MCF 10A (cell line): ENCODE measurements at regions not wholly inside any gene's neighbourhood (a gene's known extent, or its start where the extent isn't known, plus 50 kb on each side); places are given as distances from the start of the nearest gene placed in this dataset.

Experiments used
- BruUV-seq: library from RNA; stranded (reverse); fragments of 400-500 nt; replicated peaks from 2 replicates; lab custom pipeline; 2021; lab: Mats Ljungman, UMichigan
- CTCF ChIA-PET: fragments of 300-600 bp; sonication (Branson Sonifier 250); formaldehyde crosslinking; extraction: SDS; loops from one replicate; lab custom pipeline; 2021; ENCODE audit warnings: antibody characterized with exemption, inconsistent platforms; lab: Yijun Ruan, JAX
- POLR2A ChIA-PET: fragments of 300-600, 350-650 bp; sonication (Branson Sonifier 250); formaldehyde crosslinking; extraction: SDS; loops from one replicate; lab custom pipeline; 2020; ENCODE audit warnings: antibody characterized with exemption, inconsistent platforms; lab: Yijun Ruan, JAX
- DNase-seq: peaks from one replicate; pipeline ENCODE4 v3.0.0-alpha.2; 2018; ENCODE audit not compliant: unreplicated experiment
- H3K27ac Mint-ChIP-seq: one replicate; pipeline ENCODE4 v1.8.0; 2022; ENCODE audit warnings: mild to moderate bottlenecking, low read depth, mixed read lengths; ENCODE audit not compliant: unreplicated experiment
- H3K27me3 Mint-ChIP-seq: one replicate; pipeline ENCODE4 v1.8.0; 2022; ENCODE audit warnings: mixed read lengths; ENCODE audit not compliant: insufficient read depth, unreplicated experiment
- H3K36me3 Mint-ChIP-seq: one replicate; pipeline ENCODE4 v1.8.0; 2022; ENCODE audit warnings: mild to moderate bottlenecking, moderate library complexity, mixed read lengths; ENCODE audit not compliant: insufficient read depth, unreplicated experiment
- H3K4me1 Mint-ChIP-seq: one replicate; pipeline ENCODE4 v1.8.0; 2022; ENCODE audit warnings: mixed read lengths; ENCODE audit not compliant: insufficient read depth, unreplicated experiment
- H3K4me3 Mint-ChIP-seq: one replicate; pipeline ENCODE4 v1.8.0; 2022; ENCODE audit warnings: mild to moderate bottlenecking, moderate library complexity, mixed read lengths; ENCODE audit not compliant: unreplicated experiment
- H3K9me3 Mint-ChIP-seq: one replicate; pipeline ENCODE4 v1.8.0; 2022; ENCODE audit warnings: mixed read lengths; ENCODE audit not compliant: unreplicated experiment
- CTCF ChIP-seq: fragments of 200-600 bp; IDR thresholded peaks from one replicate; pipeline ENCODE4 v1.8.0; 2022; ENCODE audit warnings: antibody characterized with exemption, mild to moderate bottlenecking; ENCODE audit not compliant: unreplicated experiment
- intact Hi-C: fragments of 100-400 bp; cut with micrococcal nuclease; formaldehyde crosslinking; loops from 2 replicates; pipeline ENCODE4 v1.14.1; 2022

GRCh38 chr13:111916201-111916600 is 150.7 kb upstream of the SOX1 start:
- peaks cover 35% of the 10 kb centered on the region for H3K9me3 Mint-ChIP-seq
- intact Hi-C loops, result no loop called here
- H3K27ac Mint-ChIP-seq, result no peak overlapping the region
- DNase-seq, result no peak
- no peak for TF ChIP-seq CTCF
- H3K4me1 Mint-ChIP-seq, result no peaks in the 10 kb centered on the region
- ChIA-PET CTCF (no interaction called here), POLR2A (no interaction called here)
- no TSS peak for BruUV-seq
- H3K4me3 Mint-ChIP-seq, result no peak overlapping the region
- H3K36me3 Mint-ChIP-seq, result no peaks in the 10 kb centered on the region
- H3K27me3 Mint-ChIP-seq, result no peaks in the 10 kb centered on the region

- Mint-ChIP-seq H3K36me3 (no peaks in the 10 kb centered on the region), H3K4me1 (no peaks in the 10 kb centered on the region), H3K9me3 (peaks cover 35% of the 10 kb centered on the region), H3K27ac (no peak overlapping the region), H3K27me3 (no peaks in the 10 kb centered on the region), H3K4me3 (no peak overlapping the region)
- intact Hi-C loops, result no loop called here
- DNase-seq, result no peak
- POLR2A ChIA-PET, result interaction anchor here (0.5 to 0.7 kb wide), 2 partner anchors 67 to 777 kb away, joined by 3 read pairs; no protein-coding TSS in a partner anchor
- no peak for TF ChIP-seq CTCF
- BruUV-seq, result no TSS peak
- CTCF ChIA-PET, result no interaction called here
Observed at GRCh38 chr13:111917086-111917485, 149.9 kb upstream of the SOX1 start.

GRCh38 chr13:111917901-111918300 is 149.0 kb upstream of the SOX1 start:
- no peaks in the 10 kb centered on the region for H3K4me1 Mint-ChIP-seq
- DNase-seq, result no peak
- H3K4me3 Mint-ChIP-seq, result no peak overlapping the region
- POLR2A ChIA-PET, result no interaction called here
- intact Hi-C loops, result no loop called here
- peaks cover 27% of the 10 kb centered on the region for H3K9me3 Mint-ChIP-seq
- no peak for TF ChIP-seq CTCF
- no peaks in the 10 kb centered on the region for H3K27me3 Mint-ChIP-seq
- CTCF ChIA-PET, result no interaction called here
- no TSS peak for BruUV-seq
- H3K27ac Mint-ChIP-seq, result no peak overlapping the region
- no peaks in the 10 kb centered on the region for H3K36me3 Mint-ChIP-seq

- no peak for TF ChIP-seq CTCF
- Mint-ChIP-seq H3K27ac (no peak overlapping the region), H3K27me3 (no peaks in the 10 kb centered on the region), H3K36me3 (no peaks in the 10 kb centered on the region), H3K4me3 (no peak overlapping the region), H3K4me1 (no peaks in the 10 kb centered on the region), H3K9me3 (peaks cover 15% of the 10 kb centered on the region)
- CTCF ChIA-PET, result no interaction called here
- DNase-seq, result no peak
- intact Hi-C loops, result no loop called here
- BruUV-seq, result no TSS peak
- POLR2A ChIA-PET, result no interaction called here
Observed at GRCh38 chr13:111919286-111919685, 147.7 kb upstream of the SOX1 start.
